Astrocyte (in vitro differentiated cells and primary cell): ENCODE measurements at regions not wholly inside any gene's neighbourhood (a gene's known extent, or its start where the extent isn't known, plus 50 kb on each side); places are given as distances from the start of the nearest gene placed in this dataset.

ENCODE experiments used
- DNase-seq: peaks from one replicate; pipeline ENCODE4 v3.0.0-alpha.2; 2010; ENCODE audit warnings: low read depth
- FAIRE-seq: peaks from 2 replicates; lab custom pipeline; 2011; peaks lifted over from hg19 to GRCh38; lab: Jason Lieb, UNC
- H2AFZ ChIP-seq: 2 replicates; pipeline ENCODE4 v1.6.0; 2012; ENCODE audit warnings: low read depth, low read length, inconsistent platforms
- H3K27ac ChIP-seq: 2 replicates; pipeline ENCODE4 v1.5.1; 2011; ENCODE audit warnings: low read depth, low read length, inconsistent platforms
- H3K27me3 ChIP-seq: 2 replicates; pipeline ENCODE4 v1.6.0; 2011; ENCODE audit warnings: low read length, inconsistent platforms; ENCODE audit not compliant: insufficient read depth
- H3K36me3 ChIP-seq: 2 replicates; pipeline ENCODE4 v1.5.1; 2011; ENCODE audit warnings: low read length, inconsistent platforms; ENCODE audit not compliant: insufficient read depth
- H3K4me1 ChIP-seq: 2 replicates; pipeline ENCODE4 v1.5.1; 2011; ENCODE audit warnings: low read length, inconsistent platforms; ENCODE audit not compliant: insufficient read depth
- H3K4me2 ChIP-seq: 2 replicates; pipeline ENCODE4 v1.6.0; 2012; ENCODE audit warnings: low read length, inconsistent platforms
- H3K4me3 ChIP-seq: 2 replicates; pipeline ENCODE4 v1.5.1; 2011; ENCODE audit warnings: low read depth, mild to moderate bottlenecking, low read length, inconsistent platforms; ENCODE audit not compliant: insufficient read depth
- H3K79me2 ChIP-seq: 2 replicates; pipeline ENCODE4 v1.6.0; 2012; ENCODE audit warnings: mild to moderate bottlenecking, low read length, inconsistent platforms; ENCODE audit not compliant: insufficient read depth
- H3K9ac ChIP-seq: 2 replicates; pipeline ENCODE4 v1.6.0; 2012; ENCODE audit warnings: mild to moderate bottlenecking, low read length, inconsistent platforms
- H3K9me3 ChIP-seq: 2 replicates; pipeline ENCODE4 v1.5.1; 2012; ENCODE audit warnings: low read depth, mild to moderate bottlenecking, low read length, inconsistent platforms; ENCODE audit not compliant: insufficient read depth
- H4K20me1 ChIP-seq: 2 replicates; pipeline ENCODE4 v1.6.0; 2012; ENCODE audit warnings: low read length, inconsistent platforms; ENCODE audit not compliant: insufficient read depth
- H3K27ac Mint-ChIP-seq: one replicate; pipeline ENCODE4 v1.8.0; 2021; ENCODE audit warnings: mild to moderate bottlenecking, mixed read lengths; ENCODE audit not compliant: unreplicated experiment
- H3K27me3 Mint-ChIP-seq: one replicate; pipeline ENCODE4 v1.8.0; 2021; ENCODE audit warnings: low read depth, mixed read lengths; ENCODE audit not compliant: unreplicated experiment
- H3K36me3 Mint-ChIP-seq: one replicate; pipeline ENCODE4 v1.8.0; 2021; ENCODE audit warnings: low read depth, mixed read lengths; ENCODE audit not compliant: unreplicated experiment
- H3K4me1 Mint-ChIP-seq: one replicate; pipeline ENCODE4 v1.8.0; 2021; ENCODE audit warnings: low read depth, mixed read lengths; ENCODE audit not compliant: unreplicated experiment
- H3K4me3 Mint-ChIP-seq: one replicate; pipeline ENCODE4 v1.8.0; 2021; ENCODE audit warnings: mild to moderate bottlenecking, moderate library complexity, mixed read lengths; ENCODE audit not compliant: unreplicated experiment
- H3K9me3 Mint-ChIP-seq: one replicate; pipeline ENCODE4 v1.8.0; 2021; ENCODE audit warnings: mild to moderate bottlenecking, mixed read lengths; ENCODE audit not compliant: unreplicated experiment
- CTCF ChIP-seq: IDR thresholded peaks from 2 replicates; pipeline ENCODE4 v1.5.1; 2011; ENCODE audit warnings: low read depth, mild to moderate bottlenecking, inconsistent platforms, low read length, moderate library complexity; ENCODE audit not compliant: insufficient read depth
- EZH2 ChIP-seq: IDR thresholded peaks from 2 replicates; pipeline ENCODE4 v1.6.1; 2012; ENCODE audit warnings: mild to moderate bottlenecking, low read length, inconsistent platforms; ENCODE audit not compliant: insufficient read depth

DNA sequence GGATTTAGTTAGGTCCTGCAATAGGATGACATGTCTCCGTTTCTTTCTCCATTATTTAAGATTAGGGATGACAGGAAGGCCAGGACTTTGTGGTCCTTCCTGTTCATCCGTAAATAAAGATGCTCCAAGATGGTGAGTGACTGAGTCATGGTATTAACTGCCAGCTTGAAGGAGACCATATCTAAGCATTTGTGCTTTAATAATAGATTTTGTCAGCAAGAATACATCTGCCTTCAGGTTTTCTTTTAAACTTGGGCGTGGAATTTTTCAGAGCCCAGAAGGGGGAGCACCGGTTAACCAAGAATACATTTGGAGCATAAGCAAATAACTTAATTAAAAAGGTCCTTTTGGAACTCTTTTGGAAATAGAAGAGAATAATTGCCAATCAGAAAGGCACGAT lies 68.2 kb downstream of the ARHGAP35 start:
- no peaks in the 10 kb centered on the region for H3K9me3 ChIP-seq
- no peak overlapping the region for H3K4me3 Mint-ChIP-seq
- no peak overlapping the region for H3K4me2 ChIP-seq
- H3K9ac ChIP-seq = no peak overlapping the region
- H4K20me1 ChIP-seq = peaks cover 81% of the 10 kb centered on the region
- no peaks in the 10 kb centered on the region for H3K36me3 ChIP-seq
- peaks cover 87% of the 10 kb centered on the region for H3K79me2 ChIP-seq
- peaks cover 59% of the 10 kb centered on the region for H3K4me1 Mint-ChIP-seq
- H3K27me3 ChIP-seq = no peaks in the 10 kb centered on the region
- no peaks in the 10 kb centered on the region for H3K9me3 Mint-ChIP-seq
- no peak overlapping the region for H3K27ac Mint-ChIP-seq
- H3K27ac ChIP-seq = no peak overlapping the region
- no peaks in the 10 kb centered on the region for H3K27me3 Mint-ChIP-seq
- TF ChIP-seq CTCF = peak; percentile 17
- TF ChIP-seq EZH2 = no peak
- no peaks in the 10 kb centered on the region for H3K36me3 Mint-ChIP-seq
- DNase-seq = no peak
- no peak overlapping the region for H3K4me3 ChIP-seq
- no peak for FAIRE-seq
- H2AFZ ChIP-seq = no peak overlapping the region
- peaks cover 44% of the 10 kb centered on the region for H3K4me1 ChIP-seq

DNA sequence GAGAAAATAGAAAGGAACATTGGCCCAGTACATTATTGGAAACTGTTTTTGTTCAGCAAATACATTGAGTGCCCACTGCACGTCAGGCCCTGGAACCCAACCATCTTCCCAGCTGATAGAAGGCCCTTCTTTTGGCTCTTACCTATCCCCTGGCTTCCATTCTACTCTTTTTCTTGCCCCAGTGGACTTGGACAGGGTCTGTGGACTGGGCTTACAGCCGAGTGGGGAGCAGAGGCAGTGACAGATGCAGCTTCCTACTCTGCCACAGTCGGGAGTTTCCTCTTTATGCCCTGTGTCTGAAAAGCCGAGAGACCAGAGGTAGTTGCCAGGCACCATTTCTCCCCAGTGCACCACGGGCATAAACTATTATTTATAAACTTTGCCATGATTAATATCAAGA lies 70.4 kb downstream of the ARHGAP35 start:
- Mint-ChIP-seq H3K4me1 (peaks cover 55% of the 10 kb centered on the region), H3K27me3 (no peaks in the 10 kb centered on the region), H3K36me3 (no peaks in the 10 kb centered on the region), H3K27ac (no peak overlapping the region), H3K4me3 (no peak overlapping the region), H3K9me3 (no peaks in the 10 kb centered on the region)
- Histone ChIP-seq H3K4me2 (no peak overlapping the region), H3K27me3 (no peaks in the 10 kb centered on the region), H3K36me3 (no peaks in the 10 kb centered on the region), H3K79me2 (peaks cover 88% of the 10 kb centered on the region), H3K4me1 (peaks cover 24% of the 10 kb centered on the region), H3K4me3 (no peak overlapping the region), H2AFZ (no peak overlapping the region), H3K9me3 (no peaks in the 10 kb centered on the region), H4K20me1 (peaks cover 61% of the 10 kb centered on the region), H3K9ac (no peak overlapping the region), H3K27ac (no peak overlapping the region)
- FAIRE-seq = no peak
- no peak for DNase-seq
- TF ChIP-seq CTCF (no peak), EZH2 (no peak)

DNA sequence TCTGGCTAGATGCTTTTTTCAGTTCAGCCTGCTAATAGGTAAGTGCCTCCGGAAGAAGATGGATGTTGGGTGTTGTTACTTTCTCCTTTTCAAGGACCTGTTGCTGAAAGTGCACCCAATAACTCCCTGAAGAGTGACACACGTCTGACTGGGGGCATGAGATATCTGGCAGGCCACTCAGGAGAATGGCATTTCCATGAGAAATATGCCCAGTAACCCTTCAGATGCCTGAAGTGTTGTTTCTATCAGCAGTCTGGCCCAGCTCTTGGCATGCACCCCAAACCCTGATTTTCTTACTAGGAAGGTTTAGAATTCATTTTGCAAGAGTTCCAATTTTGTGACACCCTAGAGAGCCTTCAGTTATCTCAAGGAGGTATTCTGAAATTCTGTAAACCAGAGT lies 71.5 kb downstream of the ARHGAP35 start:
- FAIRE-seq = peak; percentile 47
- H4K20me1 ChIP-seq = peaks cover 52% of the 10 kb centered on the region
- DNase-seq = peak; percentile 69
- peak overlapping the region; percentile 51 for H3K4me2 ChIP-seq
- H3K4me3 ChIP-seq = no peak overlapping the region
- TF ChIP-seq CTCF (no peak), EZH2 (no peak)
- peaks cover 82% of the 10 kb centered on the region for H3K79me2 ChIP-seq
- H3K27me3 Mint-ChIP-seq = no peaks in the 10 kb centered on the region
- no peaks in the 10 kb centered on the region for H3K9me3 Mint-ChIP-seq
- no peak overlapping the region for H2AFZ ChIP-seq
- peaks cover 23% of the 10 kb centered on the region for H3K4me1 ChIP-seq
- peak overlapping the region; percentile 18 for H3K27ac ChIP-seq
- H3K4me1 Mint-ChIP-seq = peaks cover 48% of the 10 kb centered on the region
- peak overlapping the region; percentile 58 for H3K27ac Mint-ChIP-seq
- H3K4me3 Mint-ChIP-seq = peak overlapping the region; percentile 50
- H3K27me3 ChIP-seq = no peaks in the 10 kb centered on the region
- H3K36me3 Mint-ChIP-seq = no peaks in the 10 kb centered on the region
- H3K9ac ChIP-seq = no peak overlapping the region
- H3K9me3 ChIP-seq = no peaks in the 10 kb centered on the region
- H3K36me3 ChIP-seq = peaks cover 2% of the 10 kb centered on the region
